ENCODE measurements at regions not wholly inside any gene's neighbourhood (a gene's known extent, or its start where the extent isn't known, plus 50 kb on each side); places are given as distances from the start of the nearest gene placed in this dataset.

DNA sequence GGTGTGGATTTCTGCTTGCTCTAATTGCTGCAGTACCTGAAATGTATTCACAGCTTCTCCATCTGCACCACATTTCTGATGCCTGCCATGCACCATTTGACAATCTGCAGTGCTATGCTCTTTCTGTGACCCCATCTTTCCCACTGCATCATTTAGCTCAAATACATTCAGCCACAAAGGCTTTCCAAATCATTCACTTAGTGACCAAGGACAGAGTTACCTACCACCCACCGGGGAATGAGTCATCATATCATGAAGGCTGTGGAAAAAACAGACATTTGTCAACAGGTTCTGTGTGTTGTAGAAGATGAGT, 465.5 kb upstream of the ATP2B1 start:
- no peak for TF ChIP-seq EZH2phosphoT487 (IDR thresholded peaks at IDR 0.05; ENCODE audit: low read length)
- TF ChIP-seq, protein P1, sequence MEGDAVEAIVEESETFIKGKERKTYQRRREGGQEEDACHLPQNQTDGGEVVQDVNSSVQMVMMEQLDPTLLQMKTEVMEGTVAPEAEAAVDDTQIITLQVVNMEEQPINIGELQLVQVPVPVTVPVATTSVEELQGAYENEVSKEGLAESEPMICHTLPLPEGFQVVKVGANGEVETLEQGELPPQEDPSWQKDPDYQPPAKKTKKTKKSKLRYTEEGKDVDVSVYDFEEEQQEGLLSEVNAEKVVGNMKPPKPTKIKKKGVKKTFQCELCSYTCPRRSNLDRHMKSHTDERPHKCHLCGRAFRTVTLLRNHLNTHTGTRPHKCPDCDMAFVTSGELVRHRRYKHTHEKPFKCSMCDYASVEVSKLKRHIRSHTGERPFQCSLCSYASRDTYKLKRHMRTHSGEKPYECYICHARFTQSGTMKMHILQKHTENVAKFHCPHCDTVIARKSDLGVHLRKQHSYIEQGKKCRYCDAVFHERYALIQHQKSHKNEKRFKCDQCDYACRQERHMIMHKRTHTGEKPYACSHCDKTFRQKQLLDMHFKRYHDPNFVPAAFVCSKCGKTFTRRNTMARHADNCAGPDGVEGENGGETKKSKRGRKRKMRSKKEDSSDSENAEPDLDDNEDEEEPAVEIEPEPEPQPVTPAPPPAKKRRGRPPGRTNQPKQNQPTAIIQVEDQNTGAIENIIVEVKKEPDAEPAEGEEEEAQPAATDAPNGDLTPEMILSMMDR (IDR thresholded peaks at IDR 0.05; ENCODE audit: low read length), result no peak
- TF ChIP-seq EZH2 (optimal IDR thresholded peaks at IDR 0.05; ENCODE audit: low read depth, low read length), result no peak
